GM23248 (cell line): ENCODE measurements at regions not wholly inside any gene's neighbourhood (a gene's known extent, or its start where the extent isn't known, plus 50 kb on each side); places are given as distances from the start of the nearest gene placed in this dataset.

Source experiments
- DNase-seq: peaks from one replicate; pipeline ENCODE4 v3.0.0-alpha.2; 2015
- H2AFZ ChIP-seq: fragments of 200-600 bp; sonication (generic); 2 replicates; pipeline ENCODE4 v1.6.1; 2016; ENCODE audit warnings: antibody characterized with exemption
- H3F3A ChIP-seq: fragments of 200-600 bp; sonication (generic); 2 replicates; pipeline ENCODE4 v1.6.1; 2016; ENCODE audit warnings: mild to moderate bottlenecking, antibody characterized with exemption, mixed run types; ENCODE audit not compliant: insufficient read depth
- H3K27ac ChIP-seq: fragments of 200-600 bp; sonication (generic); 2 replicates; pipeline ENCODE4 v1.5.1; 2016; ENCODE audit warnings: mild to moderate bottlenecking
- H3K27me3 ChIP-seq: fragments of 200-600 bp; sonication (generic); replicated peaks from 2 replicates; pipeline ENCODE4 v1.6.1; 2016; ENCODE audit warnings: mild to moderate bottlenecking; ENCODE audit not compliant: insufficient read depth
- H3K36me3 ChIP-seq: fragments of 200-600 bp; sonication (generic); 2 replicates; pipeline ENCODE4 v1.6.1; 2016; ENCODE audit warnings: low read depth, mild to moderate bottlenecking
- H3K4me1 ChIP-seq: fragments of 200-600 bp; sonication (generic); 2 replicates; pipeline ENCODE4 v1.6.1; 2016; ENCODE audit warnings: mild to moderate bottlenecking; ENCODE audit not compliant: insufficient read depth
- H3K4me2 ChIP-seq: fragments of 200-600 bp; sonication (generic); one replicate; pipeline ENCODE4 v1.6.1; 2016; ENCODE audit warnings: mild to moderate bottlenecking; ENCODE audit not compliant: unreplicated experiment
- H3K4me3 ChIP-seq: fragments of 200-600 bp; sonication (generic); 2 replicates; pipeline ENCODE4 v1.5.1; 2016; ENCODE audit warnings: mild to moderate bottlenecking
- H3K79me2 ChIP-seq: fragments of 200-600 bp; sonication (generic); 2 replicates; pipeline ENCODE4 v1.6.1; 2016; ENCODE audit warnings: mild to moderate bottlenecking; ENCODE audit not compliant: insufficient read depth
- H3K9ac ChIP-seq: fragments of 200-600 bp; sonication (generic); 2 replicates; pipeline ENCODE4 v1.6.1; 2016; ENCODE audit warnings: mild to moderate bottlenecking
- H3K9me2 ChIP-seq: fragments of 200-600 bp; sonication (generic); 2 replicates; pipeline ENCODE4 v1.6.1; 2016; ENCODE audit warnings: mixed run types, mild to moderate bottlenecking, moderate library complexity; ENCODE audit not compliant: insufficient read depth
- H3K9me3 ChIP-seq: fragments of 200-600 bp; sonication (generic); one replicate; pipeline ENCODE4 v1.6.1; 2017; ENCODE audit warnings: low read depth
- H4K20me1 ChIP-seq: fragments of 200-600 bp; sonication (generic); 2 replicates; pipeline ENCODE4 v1.6.0; 2016; ENCODE audit not compliant: insufficient read depth
- EZH2 ChIP-seq: fragments of 200-600 bp; sonication (generic); IDR thresholded peaks from 2 replicates; pipeline ENCODE4 v1.6.1; 2018; ENCODE audit warnings: antibody characterized with exemption, mild to moderate bottlenecking; ENCODE audit not compliant: insufficient read depth, poor library complexity, severe bottlenecking
- EZH2phosphoT487 ChIP-seq: fragments of 200-600 bp; sonication (generic); IDR thresholded peaks from 2 replicates; pipeline ENCODE4 v1.6.1; 2018; ENCODE audit warnings: antibody characterized with exemption, moderate library complexity, mild to moderate bottlenecking, low read depth; ENCODE audit not compliant: insufficient read depth
- WGBS, 2 experiments: methylation state at CpG; one replicate each; pipeline ENCODE4 v1.1.6; 2015 to 2017; ENCODE audit warnings: low lambda C conversion rate in 2 of 2, low coverage in 1 of 2; ENCODE audit errors: missing lambda C conversion rate in 2 of 2; 5-methylcytosine and 5-hydroxymethylcytosine counted together
- in situ Hi-C: fragments of 300-500 bp; cut with MboI; formaldehyde crosslinking; loops from 2 replicates; pipeline ENCODE4 v1.15.0; 2020

DNA sequence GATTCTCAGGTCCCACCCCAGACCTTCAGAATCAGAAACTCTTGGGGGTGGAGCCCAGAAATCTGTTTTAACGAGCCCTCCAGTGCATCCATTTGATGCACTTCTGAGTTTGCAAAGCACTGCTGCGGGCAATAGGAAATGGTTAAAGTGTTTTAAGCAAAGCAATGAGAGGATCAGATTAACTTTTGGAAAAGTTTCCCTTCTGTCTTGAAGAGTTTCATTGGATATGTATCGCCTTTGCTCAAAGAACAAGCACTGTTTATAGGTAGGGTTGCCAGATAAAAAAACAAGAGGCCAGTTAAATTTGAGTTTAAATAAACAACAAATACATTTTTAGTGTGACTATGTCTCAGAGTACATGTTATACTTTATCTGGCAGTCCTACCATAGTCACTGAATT, 226.0 kb downstream of the BMP7 start:
- Histone ChIP-seq H3K27me3 (no peaks in the 10 kb centered on the region), H3K4me2 (no peak overlapping the region), H3K27ac (peak overlapping the region; percentile 17), H3K9me3 (no peaks in the 10 kb centered on the region), H3K4me3 (no peak overlapping the region), H3K4me1 (peaks cover 22% of the 10 kb centered on the region), H3K36me3 (no peaks in the 10 kb centered on the region), H3K9ac (no peak overlapping the region), H3K79me2 (no peaks in the 10 kb centered on the region), H3F3A (peaks cover 4% of the 10 kb centered on the region; the same call in 1 of the 2 replicates), H2AFZ (no peak overlapping the region), H3K9me2 (no peaks in the 10 kb centered on the region), H4K20me1 (no peaks in the 10 kb centered on the region)
- no peak for DNase-seq
- in situ Hi-C loops, result no loop called here
- TF ChIP-seq EZH2phosphoT487, result no peak
- TF ChIP-seq EZH2, result no peak
- WGBS, 2 experiments, result 63 to 70% methylated on average over 3 of the region's 3 CpGs

DNA sequence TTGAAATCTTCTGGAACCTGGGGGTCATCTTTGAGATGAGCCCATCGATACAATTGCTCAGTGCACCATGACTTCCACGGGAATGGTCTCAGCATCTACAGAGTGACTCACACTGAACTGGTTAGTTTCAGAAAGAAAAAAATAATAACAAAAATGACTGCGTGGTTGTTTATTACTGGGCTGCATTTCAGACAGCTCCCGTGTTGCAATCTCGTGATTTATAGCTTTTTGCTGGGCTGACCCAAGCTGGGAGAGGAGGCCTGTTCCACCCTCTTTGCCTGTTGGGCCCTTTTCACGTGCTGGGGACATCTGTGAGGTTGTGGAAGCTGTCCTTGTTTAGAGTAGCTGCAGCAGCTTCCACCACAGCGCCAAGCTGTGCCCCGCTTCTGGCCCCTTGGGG, 225.5 kb downstream of the BMP7 start:
- Histone ChIP-seq H4K20me1 (no peaks in the 10 kb centered on the region), H3K27me3 (no peaks in the 10 kb centered on the region), H3K27ac (peak overlapping the region; percentile 17), H2AFZ (no peak overlapping the region), H3F3A (peaks cover 4% of the 10 kb centered on the region; the same call in 1 of the 2 replicates), H3K9ac (no peak overlapping the region), H3K36me3 (no peaks in the 10 kb centered on the region), H3K9me2 (no peaks in the 10 kb centered on the region), H3K79me2 (no peaks in the 10 kb centered on the region), H3K4me2 (peak overlapping the region; percentile 37), H3K4me3 (no peak overlapping the region), H3K9me3 (no peaks in the 10 kb centered on the region), H3K4me1 (peaks cover 22% of the 10 kb centered on the region)
- in situ Hi-C loops, result no loop called here
- WGBS, 2 experiments, result 6% methylated on average over 8 of the region's 8 CpGs
- peak; percentile 82 for DNase-seq
- TF ChIP-seq EZH2phosphoT487, result no peak
- no peak for TF ChIP-seq EZH2

DNA sequence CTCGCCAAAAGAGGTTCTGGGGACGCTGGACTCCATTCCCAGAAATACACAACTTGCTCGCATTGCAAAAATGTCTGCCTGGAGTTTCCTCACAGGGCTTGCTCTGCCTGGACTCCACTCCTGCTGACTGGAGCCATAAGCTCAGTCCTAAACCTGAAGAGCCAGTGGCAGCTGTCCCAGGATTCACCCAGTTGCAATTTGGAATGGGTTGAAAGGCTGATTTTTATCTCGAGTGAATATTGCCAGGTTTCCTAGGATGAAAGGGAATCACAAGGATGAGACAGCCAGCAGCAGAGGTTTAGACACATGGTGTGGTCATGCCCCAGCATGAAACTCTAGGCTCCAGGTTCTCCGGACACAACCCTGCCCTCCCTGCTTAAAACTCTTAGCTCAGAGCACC, 223.3 kb downstream of the BMP7 start:
- Histone ChIP-seq H3K27me3 (no peaks in the 10 kb centered on the region), H2AFZ (no peak overlapping the region), H3K4me1 (peaks cover 22% of the 10 kb centered on the region), H3K9ac (no peak overlapping the region), H3K79me2 (no peaks in the 10 kb centered on the region), H3K9me3 (no peaks in the 10 kb centered on the region), H3K4me3 (no peak overlapping the region), H3K4me2 (no peak overlapping the region), H4K20me1 (no peaks in the 10 kb centered on the region), H3F3A (peaks cover 4% of the 10 kb centered on the region; the same call in 1 of the 2 replicates), H3K27ac (no peak overlapping the region), H3K9me2 (no peaks in the 10 kb centered on the region), H3K36me3 (no peaks in the 10 kb centered on the region)
- 60 to 64% methylated on average over 5 of the region's 5 CpGs for WGBS, 2 experiments
- TF ChIP-seq EZH2, result no peak
- TF ChIP-seq EZH2phosphoT487, result no peak
- DNase-seq, result peak; percentile 11
- in situ Hi-C loops, result no loop called here

DNA sequence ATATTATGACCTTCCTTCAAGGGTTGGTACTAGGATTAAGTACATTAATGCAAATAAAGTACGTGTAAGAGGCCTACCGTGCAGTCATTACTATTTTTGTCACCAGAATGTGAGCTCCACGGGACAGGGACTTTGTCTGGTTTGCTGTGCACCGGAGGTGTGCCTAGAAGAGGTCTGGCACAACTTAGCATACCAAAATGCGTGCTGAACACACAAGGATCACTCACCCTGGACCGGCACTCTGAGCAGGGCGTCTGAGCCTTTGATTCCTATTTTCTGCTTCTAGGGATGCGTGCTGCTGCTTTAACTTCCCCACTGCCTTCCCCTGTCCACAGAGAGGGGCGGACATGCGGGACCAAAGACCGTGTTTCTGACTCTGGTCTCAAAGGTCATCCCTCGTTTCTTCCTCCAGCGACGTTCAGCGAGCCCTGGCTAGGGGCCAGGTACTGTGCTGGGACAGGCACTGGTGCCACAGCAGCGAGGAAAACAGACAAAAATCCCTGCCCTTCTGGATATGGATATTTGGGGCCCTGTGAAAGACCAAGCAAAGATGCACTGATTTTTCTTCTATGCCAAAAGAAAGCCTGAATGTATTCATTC, 222.7 kb downstream of the BMP7 start:
- peaks cover 4% of the 10 kb centered on the region; the same call in 1 of the 2 replicates for H3F3A ChIP-seq
- no peak overlapping the region for H3K4me2 ChIP-seq
- no peaks in the 10 kb centered on the region for H3K27me3 ChIP-seq
- in situ Hi-C loops, result no loop called here
- no peaks in the 10 kb centered on the region for H3K9me2 ChIP-seq
- H3K9ac ChIP-seq, result no peak overlapping the region
- no peak overlapping the region for H2AFZ ChIP-seq
- H4K20me1 ChIP-seq, result no peaks in the 10 kb centered on the region
- no peak for DNase-seq
- H3K4me3 ChIP-seq, result no peak overlapping the region
- no peaks in the 10 kb centered on the region for H3K9me3 ChIP-seq
- peaks cover 22% of the 10 kb centered on the region for H3K4me1 ChIP-seq
- H3K79me2 ChIP-seq, result no peaks in the 10 kb centered on the region
- TF ChIP-seq EZH2phosphoT487 (no peak), EZH2 (no peak)
- H3K36me3 ChIP-seq, result no peaks in the 10 kb centered on the region
- no peak overlapping the region for H3K27ac ChIP-seq
- WGBS, 2 experiments, result 83% methylated on average over 16 of the region's 16 CpGs
